GM21737 (cell line): ENCODE measurements at regions not wholly inside any gene's neighbourhood (a gene's known extent, or its start where the extent isn't known, plus 50 kb on each side); places are given as distances from the start of the nearest gene placed in this dataset.

ENCODE experiments used
- ATAC-seq: cut with Tn5 transposase; IDR thresholded peaks from one replicate; pipeline ENCODE4 v1.9.1; 2021; ENCODE audit warnings: mild to moderate bottlenecking, moderate library complexity; ENCODE audit not compliant: unreplicated experiment

- ATAC-seq: no peak
Observed at GRCh38 chrX:120819126-120819525, 56.5 kb downstream of the CT47B1 start.

- no peak for ATAC-seq
Observed at GRCh38 chrX:120813982-120814381, 61.7 kb downstream of the CT47B1 start.

GRCh38 chrX:120801426-120801825 lies 74.2 kb downstream of the CT47B1 start:
- ATAC-seq: no peak

- ATAC-seq: no peak
Observed at GRCh38 chrX:120797188-120797851, 78.3 kb downstream of the CT47B1 start.

- no peak for ATAC-seq
Observed at GRCh38 chrX:120795301-120795700, 80.4 kb downstream of the CT47B1 start.

GRCh38 chrX:120794525-120794975 lies 81.1 kb downstream of the CT47B1 start:
- ATAC-seq: no peak

GRCh38 chrX:120793098-120793497 lies 82.6 kb downstream of the CT47B1 start:
- no peak for ATAC-seq

GRCh38 chrX:120791013-120791643 lies 84.5 kb downstream of the CT47B1 start:
- ATAC-seq: no peak

GRCh38 chrX:120790552-120790951 lies 85.1 kb downstream of the CT47B1 start:
- no peak for ATAC-seq

GRCh38 chrX:120790118-120790517 lies 85.5 kb downstream of the CT47B1 start:
- ATAC-seq: no peak

GRCh38 chrX:120781403-120781802 lies 94.3 kb downstream of the CT47B1 start:
- no peak for ATAC-seq

- ATAC-seq: no peak
Observed at GRCh38 chrX:120775959-120776358, 99.7 kb downstream of the CT47B1 start.

- ATAC-seq: no peak
Observed at GRCh38 chrX:120774606-120775005, 101.1 kb downstream of the CT47B1 start.

GRCh38 chrX:120773801-120774200 lies 101.9 kb downstream of the CT47B1 start:
- ATAC-seq: no peak

GRCh38 chrX:120769576-120770341 lies 105.9 kb downstream of the CT47B1 start:
- no peak for ATAC-seq

- no peak for ATAC-seq
Observed at GRCh38 chrX:120768681-120769080, 107.0 kb downstream of the CT47B1 start.

- ATAC-seq: no peak
Observed at GRCh38 chrX:120768254-120768653, 107.4 kb downstream of the CT47B1 start.

GRCh38 chrX:120763269-120763668 lies 112.4 kb downstream of the CT47B1 start:
- ATAC-seq: no peak

- ATAC-seq: no peak
Observed at GRCh38 chrX:120761810-120762209, 113.9 kb downstream of the CT47B1 start.

- no peak for ATAC-seq
Observed at GRCh38 chrX:120759685-120760084, 116.0 kb downstream of the CT47B1 start.

- ATAC-seq: peak; percentile 79
Observed at GRCh38 chrX:120755066-120755846, 120.4 kb downstream of the CT47B1 start.
